ENCODE measurements at regions not wholly inside any gene's neighbourhood (a gene's known extent, or its start where the extent isn't known, plus 50 kb on each side); places are given as distances from the start of the nearest gene placed in this dataset.

DNA sequence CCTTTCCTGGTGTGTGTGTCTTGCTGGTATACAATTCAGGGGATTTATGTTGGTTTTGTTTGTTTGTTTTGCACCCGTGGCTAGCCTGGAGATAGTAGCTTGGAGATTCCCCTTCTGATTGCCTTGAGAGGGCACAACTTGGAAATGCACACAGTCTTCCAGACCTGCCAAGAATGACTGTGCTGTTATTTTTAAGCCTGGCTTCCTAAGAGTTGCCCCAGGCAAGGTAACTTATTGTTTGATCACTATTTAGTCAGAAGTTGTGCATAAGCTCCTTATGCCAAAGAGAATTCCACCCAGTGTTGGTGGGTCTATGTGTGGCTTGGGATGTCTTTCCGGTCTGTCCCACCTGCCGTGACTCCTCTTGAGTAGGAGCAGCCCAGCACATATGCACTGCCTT is 421.9 kb upstream of the KCNN2 start:
- TF ChIP-seq, protein P1, sequence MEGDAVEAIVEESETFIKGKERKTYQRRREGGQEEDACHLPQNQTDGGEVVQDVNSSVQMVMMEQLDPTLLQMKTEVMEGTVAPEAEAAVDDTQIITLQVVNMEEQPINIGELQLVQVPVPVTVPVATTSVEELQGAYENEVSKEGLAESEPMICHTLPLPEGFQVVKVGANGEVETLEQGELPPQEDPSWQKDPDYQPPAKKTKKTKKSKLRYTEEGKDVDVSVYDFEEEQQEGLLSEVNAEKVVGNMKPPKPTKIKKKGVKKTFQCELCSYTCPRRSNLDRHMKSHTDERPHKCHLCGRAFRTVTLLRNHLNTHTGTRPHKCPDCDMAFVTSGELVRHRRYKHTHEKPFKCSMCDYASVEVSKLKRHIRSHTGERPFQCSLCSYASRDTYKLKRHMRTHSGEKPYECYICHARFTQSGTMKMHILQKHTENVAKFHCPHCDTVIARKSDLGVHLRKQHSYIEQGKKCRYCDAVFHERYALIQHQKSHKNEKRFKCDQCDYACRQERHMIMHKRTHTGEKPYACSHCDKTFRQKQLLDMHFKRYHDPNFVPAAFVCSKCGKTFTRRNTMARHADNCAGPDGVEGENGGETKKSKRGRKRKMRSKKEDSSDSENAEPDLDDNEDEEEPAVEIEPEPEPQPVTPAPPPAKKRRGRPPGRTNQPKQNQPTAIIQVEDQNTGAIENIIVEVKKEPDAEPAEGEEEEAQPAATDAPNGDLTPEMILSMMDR (conservative IDR thresholded peaks at IDR 0.05; ENCODE audit: low read depth, low read length) = no peak
- TF ChIP-seq POLR2A (IDR thresholded peaks at IDR 0.05; ENCODE audit: low read depth, low read length) (no peak), SMC3 (IDR thresholded peaks at IDR 0.05; ENCODE audit: low read depth, low read length) (no peak), RCOR1 (IDR thresholded peaks at IDR 0.05; ENCODE audit: insufficient replicate concordance, low read length) (no peak), CEBPB (IDR thresholded peaks at IDR 0.05; ENCODE audit: low read depth, low read length) (no peak), MAFK (IDR thresholded peaks at IDR 0.05; ENCODE audit: low read depth, low read length) (no peak), MXI1 (IDR thresholded peaks at IDR 0.05; ENCODE audit: borderline replicate concordance, low read depth, low read length) (no peak), BHLHE40 (IDR thresholded peaks at IDR 0.05; ENCODE audit: low read depth, low read length) (no peak), RAD21 (IDR thresholded peaks at IDR 0.05; ENCODE audit: low read length) (no peak)
